H9 (cell line): ENCODE measurements at regions not wholly inside any gene's neighbourhood (a gene's known extent, or its start where the extent isn't known, plus 50 kb on each side); places are given as distances from the start of the nearest gene placed in this dataset.

Experiments used
- DNase-seq: peaks from one replicate; pipeline ENCODE4 v3.0.0-alpha.2; 2017
- H2AFZ ChIP-seq: one replicate; pipeline ENCODE4 v1.6.1; 2013; ENCODE audit warnings: mild to moderate bottlenecking, low read length, control low read depth, moderate library complexity
- H2AK5ac ChIP-seq: 2 replicates; pipeline ENCODE4 v1.6.1; 2013; ENCODE audit warnings: low read length, control low read depth, mixed read lengths; ENCODE audit not compliant: insufficient read length
- H2BK120ac ChIP-seq: one replicate; pipeline ENCODE4 v1.6.1; 2013; ENCODE audit warnings: low read depth, mild to moderate bottlenecking, low read length, control low read depth, inconsistent platforms; ENCODE audit not compliant: poor library complexity, severe bottlenecking
- H2BK12ac ChIP-seq: 2 replicates; pipeline ENCODE4 v1.6.1; 2013; ENCODE audit warnings: low read length, control low read depth, mixed read lengths, low read depth; ENCODE audit not compliant: insufficient read length
- H2BK15ac ChIP-seq: 2 replicates; pipeline ENCODE4 v1.6.1; 2013; ENCODE audit warnings: low read depth, low read length, control low read depth
- H2BK20ac ChIP-seq: one replicate; pipeline ENCODE4 v1.6.1; 2013; ENCODE audit warnings: low read depth, mild to moderate bottlenecking, low read length, control low read depth, inconsistent platforms; ENCODE audit not compliant: poor library complexity, severe bottlenecking
- H2BK5ac ChIP-seq: 2 replicates; pipeline ENCODE4 v1.6.1; 2013; ENCODE audit warnings: low read length, control low read depth, mixed read lengths; ENCODE audit not compliant: insufficient read length
- H3K14ac ChIP-seq: 2 replicates; pipeline ENCODE4 v1.6.1; 2013; ENCODE audit warnings: low read length, control low read depth; ENCODE audit not compliant: insufficient read depth
- H3K18ac ChIP-seq: 2 replicates; pipeline ENCODE4 v1.6.1; 2013; ENCODE audit warnings: low read depth, mild to moderate bottlenecking, mixed read lengths, low read length, control low read depth; ENCODE audit not compliant: insufficient read length
- H3K23ac ChIP-seq: 2 replicates; pipeline ENCODE4 v1.6.1; 2013; ENCODE audit warnings: low read length, control low read depth, mixed read lengths, low read depth; ENCODE audit not compliant: insufficient read length
- H3K23me2 ChIP-seq: 2 replicates; pipeline ENCODE4 v1.6.1; 2013; ENCODE audit warnings: low read depth, mild to moderate bottlenecking, mixed read lengths, low read length, control low read depth; ENCODE audit not compliant: insufficient read length, poor library complexity, severe bottlenecking
- H3K27ac ChIP-seq: 2 replicates; pipeline ENCODE4 v1.5.1; 2013; ENCODE audit warnings: low read length, control low read depth, mixed read lengths, low read depth; ENCODE audit not compliant: insufficient read length
- H3K27me3 ChIP-seq: 2 replicates; pipeline ENCODE4 v1.6.1; 2013; ENCODE audit warnings: low read length, control low read depth, inconsistent platforms; ENCODE audit not compliant: insufficient read depth
- H3K4ac ChIP-seq: 2 replicates; pipeline ENCODE4 v1.6.1; 2013; ENCODE audit warnings: low read depth, mild to moderate bottlenecking, control low read depth, inconsistent platforms, low read length, moderate library complexity
- H3K4me1 ChIP-seq: 2 replicates; pipeline ENCODE4 v1.6.1; 2013; ENCODE audit warnings: low read length, control low read depth, inconsistent platforms; ENCODE audit not compliant: insufficient read depth
- H3K4me2 ChIP-seq: 2 replicates; pipeline ENCODE4 v1.6.1; 2013; ENCODE audit warnings: low read length, control low read depth, mixed read lengths; ENCODE audit not compliant: insufficient read length, insufficient read depth
- H3K56ac ChIP-seq: 2 replicates; pipeline ENCODE4 v1.6.1; 2013; ENCODE audit warnings: low read depth, mild to moderate bottlenecking, mixed read lengths, low read length, control low read depth; ENCODE audit not compliant: insufficient read length
- H3K79me1 ChIP-seq: 2 replicates; pipeline ENCODE4 v1.6.1; 2013; ENCODE audit warnings: low read depth, mild to moderate bottlenecking, moderate library complexity, low read length, control low read depth, inconsistent platforms; ENCODE audit not compliant: insufficient read depth, poor library complexity, severe bottlenecking
- H3K79me2 ChIP-seq: 2 replicates; pipeline ENCODE4 v1.6.1; 2013; ENCODE audit warnings: low read length, control low read depth, inconsistent platforms; ENCODE audit not compliant: insufficient read depth
- H3K9ac ChIP-seq: 2 replicates; pipeline ENCODE4 v1.6.1; 2013; ENCODE audit warnings: low read length, control low read depth, mixed read lengths; ENCODE audit not compliant: insufficient read length; ENCODE audit errors: extremely low read depth
- H3K9me3 ChIP-seq: one replicate; pipeline ENCODE4 v1.6.1; 2013; ENCODE audit warnings: low read depth, low read length, inconsistent platforms; ENCODE audit not compliant: control insufficient read depth
- H3T11ph ChIP-seq: one replicate; pipeline ENCODE4 v1.6.1; 2013; ENCODE audit warnings: mild to moderate bottlenecking, low read length, control low read depth, inconsistent platforms
- H4K20me1 ChIP-seq: one replicate; pipeline ENCODE4 v1.6.1; 2013; ENCODE audit not compliant: control insufficient read depth, insufficient read length, insufficient read depth
- H4K5ac ChIP-seq: 2 replicates; pipeline ENCODE4 v1.6.1; 2013; ENCODE audit warnings: low read depth, mild to moderate bottlenecking, mixed read lengths, low read length, control low read depth; ENCODE audit not compliant: insufficient read length
- H4K8ac ChIP-seq: replicated peaks from 2 replicates; pipeline ENCODE4 v1.6.1; 2013; ENCODE audit warnings: low read length, control low read depth, mixed read lengths, low read depth; ENCODE audit not compliant: insufficient read length
- H4K91ac ChIP-seq: 2 replicates; pipeline ENCODE4 v1.6.1; 2013; ENCODE audit warnings: low read depth, mild to moderate bottlenecking, moderate library complexity, mixed read lengths, low read length, control low read depth; ENCODE audit not compliant: insufficient read length
- H3K27ac Mint-ChIP-seq, 3 experiments: 2 replicates in 2 of 3; 3 replicates in 1 of 3; pipeline ENCODE4 v1.8.0; 2020 to 2021; ENCODE audit warnings: mixed read lengths in 3 of 3, mild to moderate bottlenecking in 1 of 3, moderate library complexity in 1 of 3
- H3K27me3 Mint-ChIP-seq: 2 replicates; pipeline ENCODE4 v1.8.0; 2021; ENCODE audit warnings: low read depth, mild to moderate bottlenecking, moderate library complexity, mixed read lengths
- H3K36me3 Mint-ChIP-seq, 3 experiments: 2 replicates in 2 of 3; 3 replicates in 1 of 3; pipeline ENCODE4 v1.8.0; 2020 to 2021; ENCODE audit warnings: low read depth in 3 of 3, mixed read lengths in 3 of 3; ENCODE audit not compliant: insufficient read depth in 1 of 3
- H3K4me1 Mint-ChIP-seq, 2 experiments: 2 replicates each; pipeline ENCODE4 v1.8.0; 2020; ENCODE audit warnings: mixed read lengths in 2 of 2
- H3K4me3 Mint-ChIP-seq, 2 experiments: 2 replicates in 1 of 2; 3 replicates in 1 of 2; pipeline ENCODE4 v1.8.0; 2020 to 2021; ENCODE audit warnings: mild to moderate bottlenecking in 2 of 2, mixed read lengths in 2 of 2, moderate library complexity in 1 of 2
- H3K9me3 Mint-ChIP-seq, 2 experiments: 2 replicates in 1 of 2; 3 replicates in 1 of 2; pipeline ENCODE4 v1.8.0; 2020; ENCODE audit warnings: mild to moderate bottlenecking in 2 of 2, mixed read lengths in 2 of 2, moderate library complexity in 1 of 2
- CTCF ChIP-seq: fragments of 200-600 bp; sonication (generic); conservative IDR thresholded peaks from 3 replicates; pipeline ENCODE4 v1.8.0; 2021; ENCODE audit warnings: antibody characterized with exemption, mild to moderate bottlenecking
- WGBS: extraction: QIAGEN DNeasy Blood & Tissue Kit; methylation state at CpG from one replicate; pipeline ENCODE4 v1.1.7; 2013; ENCODE audit warnings: missing lambda C conversion rate, low lambda C conversion rate, mixed read lengths; ENCODE audit not compliant: insufficient read length; ENCODE audit errors: extremely low coverage; 5-methylcytosine and 5-hydroxymethylcytosine counted together

- no peak overlapping the region for H4K91ac ChIP-seq
- no CpG with 5 or more reads among the region's 1 CpG for WGBS
- no peaks in the 10 kb centered on the region for H3K79me2 ChIP-seq
- no peak for DNase-seq
- H3T11ph ChIP-seq: no peak overlapping the region
- H3K4me2 ChIP-seq: no peak overlapping the region
- no peaks in the 10 kb centered on the region for H3K9me3 ChIP-seq
- no peak overlapping the region for H3K4ac ChIP-seq
- H3K14ac ChIP-seq: no peak overlapping the region
- H4K20me1 ChIP-seq: no peaks in the 10 kb centered on the region
- Mint-ChIP-seq H3K27ac (no peak overlapping the region), H3K4me1 (peaks cover 0 to 2% of the 10 kb centered on the region in 2 experiments; a peak in 1 of 4 replicates), H3K9me3 (no peaks in the 10 kb centered on the region), H3K4me3 (no peak overlapping the region), H3K27me3 (no peaks in the 10 kb centered on the region), H3K36me3 (no peaks in the 10 kb centered on the region)
- H4K8ac ChIP-seq: no peak overlapping the region
- no peak overlapping the region for H2BK5ac ChIP-seq
- H2BK20ac ChIP-seq: no peak overlapping the region
- no peaks in the 10 kb centered on the region for H3K23me2 ChIP-seq
- no peaks in the 10 kb centered on the region for H3K4me1 ChIP-seq
- no peak overlapping the region for H2BK12ac ChIP-seq
- H3K27me3 ChIP-seq: no peaks in the 10 kb centered on the region
- H2AK5ac ChIP-seq: no peak overlapping the region
- no peak overlapping the region for H3K9ac ChIP-seq
- no peak overlapping the region for H2AFZ ChIP-seq
- H3K79me1 ChIP-seq: no peaks in the 10 kb centered on the region
- no peak overlapping the region for H3K23ac ChIP-seq
- H2BK15ac ChIP-seq: no peak overlapping the region
- no peak overlapping the region for H3K56ac ChIP-seq
- TF ChIP-seq CTCF: no peak
- H3K27ac ChIP-seq: no peak overlapping the region
- H2BK120ac ChIP-seq: no peak overlapping the region
- no peak overlapping the region for H3K18ac ChIP-seq
- no peak overlapping the region for H4K5ac ChIP-seq
These were observed 465.9 kb downstream of the DMAC1 start for GRCh38 chr9:7333719-7334118.
